IMR-90 (cell line): ENCODE measurements at regions not wholly inside any gene's neighbourhood (a gene's known extent, or its start where the extent isn't known, plus 50 kb on each side); places are given as distances from the start of the nearest gene placed in this dataset.

Source experiments
- ATAC-seq: fragments of 200-7000 bp; cut with Tn5 transposase; 2 replicates; pipeline ENCODE4 v1.9.1; 2020; ENCODE audit warnings: low read depth, mild to moderate bottlenecking, moderate library complexity
- BruUV-seq: library from RNA; stranded (reverse); fragments of 400-500 nt; replicated peaks from 2 replicates; lab custom pipeline; 2021; lab: Mats Ljungman, UMichigan
- CTCF ChIA-PET: fragments of 300-600 bp; formaldehyde crosslinking; extraction: SDS; loops from one replicate; lab custom pipeline; 2021; ENCODE audit warnings: antibody characterized with exemption; lab: Yijun Ruan, JAX
- POLR2A ChIA-PET: fragments of 300-600 bp; sonication (Branson Sonifier 250); formaldehyde crosslinking; loops from one replicate; lab custom pipeline; 2022; ENCODE audit warnings: antibody characterized with exemption; ENCODE audit not compliant: unreplicated experiment; lab: Charles Lee
- DNase-seq: peaks from one replicate; pipeline ENCODE4 v3.0.0; 2013
- H2AFZ ChIP-seq: replicated peaks from 2 replicates; pipeline ENCODE3; 2013; ENCODE audit warnings: low read length, mild to moderate bottlenecking; ENCODE audit not compliant: poor library complexity
- H2AK5ac ChIP-seq: 2 replicates; pipeline ENCODE4 v1.6.1; 2013; ENCODE audit warnings: low read depth, low read length, inconsistent platforms
- H2AK9ac ChIP-seq: replicated peaks from 2 replicates; pipeline ENCODE3; 2013; ENCODE audit warnings: mild to moderate bottlenecking, low read depth, low read length, moderate library complexity; ENCODE audit not compliant: poor library complexity
- H2BK120ac ChIP-seq: 2 replicates; pipeline ENCODE4 v1.6.1; 2013; ENCODE audit warnings: low read depth, low read length, inconsistent platforms
- H2BK15ac ChIP-seq: 3 replicates; pipeline ENCODE4 v1.6.1; 2013; ENCODE audit warnings: low read depth, low read length, inconsistent platforms
- H2BK20ac ChIP-seq: 2 replicates; pipeline ENCODE4 v1.6.1; 2013; ENCODE audit warnings: low read depth, mild to moderate bottlenecking, inconsistent platforms, low read length, moderate library complexity
- H2BK5ac ChIP-seq: 2 replicates; pipeline ENCODE4 v1.6.1; 2013; ENCODE audit warnings: mild to moderate bottlenecking, low read depth, low read length, inconsistent platforms; ENCODE audit not compliant: poor library complexity, severe bottlenecking
- H3K14ac ChIP-seq: replicated peaks from 2 replicates; pipeline ENCODE4 v1.6.1; 2013; ENCODE audit warnings: low read depth, low read length, inconsistent platforms
- H3K18ac ChIP-seq: 2 replicates; pipeline ENCODE4 v1.6.1; 2013; ENCODE audit warnings: low read depth, low read length, control low read depth
- H3K23ac ChIP-seq: 2 replicates; pipeline ENCODE4 v1.6.1; 2013; ENCODE audit warnings: low read depth, low read length, inconsistent platforms
- H3K27ac ChIP-seq: 2 replicates; pipeline ENCODE4 v1.5.1; 2013; ENCODE audit warnings: mild to moderate bottlenecking, control low read depth, low read length; ENCODE audit not compliant: insufficient read depth
- H3K27me3 ChIP-seq: 2 replicates; pipeline ENCODE4 v1.6.1; 2013; ENCODE audit warnings: low read length; ENCODE audit not compliant: control insufficient read depth, insufficient read depth
- H3K36me3 ChIP-seq: 2 replicates; pipeline ENCODE4 v1.6.1; 2013; ENCODE audit warnings: low read length, mixed read lengths; ENCODE audit not compliant: control insufficient read depth, insufficient read depth
- H3K4ac ChIP-seq: 2 replicates; pipeline ENCODE4 v1.6.1; 2013; ENCODE audit warnings: low read depth, low read length, inconsistent platforms
- H3K4me1 ChIP-seq: 2 replicates; pipeline ENCODE4 v1.6.1; 2013; ENCODE audit warnings: low read length, mixed read lengths; ENCODE audit not compliant: control insufficient read depth, insufficient read depth
- H3K4me2 ChIP-seq: 2 replicates; pipeline ENCODE4 v1.6.1; 2013; ENCODE audit warnings: low read depth, mild to moderate bottlenecking, control low read depth, low read length, moderate library complexity
- H3K4me3 ChIP-seq: 2 replicates; pipeline ENCODE4 v1.5.1; 2013; ENCODE audit warnings: low read depth, mild to moderate bottlenecking, control low read depth, low read length, moderate library complexity; ENCODE audit not compliant: insufficient read depth
- H3K56ac ChIP-seq: 2 replicates; pipeline ENCODE4 v1.6.1; 2013; ENCODE audit warnings: low read length, inconsistent platforms; ENCODE audit not compliant: insufficient read depth; ENCODE audit errors: extremely low read depth
- H3K79me1 ChIP-seq, 2 experiments: 2 replicates each; pipeline ENCODE4 v1.6.1; 2013; ENCODE audit warnings: low read length in 2 of 2, inconsistent platforms in 1 of 2, low read depth in 1 of 2
- H3K9ac ChIP-seq: 2 replicates; pipeline ENCODE4 v1.6.1; 2013; ENCODE audit warnings: low read depth, low read length, control low read depth
- H3K9me1 ChIP-seq: 2 replicates; pipeline ENCODE4 v1.6.1; 2013; ENCODE audit warnings: low read length, inconsistent platforms; ENCODE audit not compliant: insufficient read depth
- H3K9me3 ChIP-seq: 2 replicates; pipeline ENCODE4 v1.6.1; 2013; ENCODE audit warnings: low read length; ENCODE audit not compliant: control insufficient read depth, insufficient read depth
- H4K20me1 ChIP-seq: 2 replicates; pipeline ENCODE4 v1.6.1; 2013; ENCODE audit warnings: low read length, inconsistent platforms; ENCODE audit not compliant: insufficient read depth
- H4K5ac ChIP-seq: 2 replicates; pipeline ENCODE4 v1.6.1; 2013; ENCODE audit warnings: mild to moderate bottlenecking, low read depth, low read length, control low read depth
- H4K8ac ChIP-seq, 2 experiments: 2 replicates each; pipeline ENCODE4 v1.6.1; 2013; ENCODE audit warnings: low read depth in 2 of 2, low read length in 2 of 2, control low read depth in 1 of 2, inconsistent platforms in 1 of 2
- H4K91ac ChIP-seq: 2 replicates; pipeline ENCODE4 v1.6.1; 2013; ENCODE audit warnings: low read depth, low read length, inconsistent platforms; ENCODE audit not compliant: insufficient read depth
- BHLHE40 ChIP-seq: fragments of 150-350 bp; IDR thresholded peaks from 2 replicates; pipeline ENCODE4 v1.6.1; 2016; ENCODE audit warnings: mild to moderate bottlenecking, low read depth, low read length
- CEBPB ChIP-seq: IDR thresholded peaks from 2 replicates; pipeline ENCODE4 v1.6.1; 2012; ENCODE audit warnings: low read depth, low read length, improper control_type of control experiment
- CHD1 ChIP-seq: IDR thresholded peaks from 2 replicates; pipeline ENCODE4 v1.6.1; 2012; ENCODE audit warnings: low read depth, low read length, improper control_type of control experiment
- FOS ChIP-seq: fragments of 150-350 bp; IDR thresholded peaks from 2 replicates; pipeline ENCODE4 v1.6.1; 2016; ENCODE audit warnings: low read depth, low read length
- MAFK ChIP-seq: IDR thresholded peaks from 2 replicates; pipeline ENCODE4 v1.6.1; 2012; ENCODE audit warnings: low read depth, low read length, improper control_type of control experiment
- MAZ ChIP-seq: IDR thresholded peaks from 2 replicates; pipeline ENCODE4 v1.6.1; 2012; ENCODE audit warnings: low read depth, mild to moderate bottlenecking, low read length, improper control_type of control experiment, moderate library complexity, borderline replicate concordance
- MXI1 ChIP-seq: IDR thresholded peaks from 2 replicates; pipeline ENCODE4 v1.6.1; 2012; ENCODE audit warnings: low read depth, mild to moderate bottlenecking, low read length, moderate library complexity, borderline replicate concordance
- NFE2L2 ChIP-seq: fragments of 150-350 bp; IDR thresholded peaks from 2 replicates; pipeline ENCODE4 v1.6.1; 2016; ENCODE audit warnings: low read depth, mild to moderate bottlenecking, low read length
- POLR2A ChIP-seq: IDR thresholded peaks from 2 replicates; pipeline ENCODE4 v1.6.1; 2012; ENCODE audit warnings: mild to moderate bottlenecking, low read depth, low read length
- RAD21 ChIP-seq: IDR thresholded peaks from 2 replicates; pipeline ENCODE4 v1.6.1; 2012; ENCODE audit warnings: low read length, improper control_type of control experiment
- RCOR1 ChIP-seq: IDR thresholded peaks from 2 replicates; pipeline ENCODE4 v1.6.1; 2012; ENCODE audit warnings: mild to moderate bottlenecking, low read length, improper control_type of control experiment; ENCODE audit not compliant: insufficient replicate concordance
- RFX5 ChIP-seq: IDR thresholded peaks from 2 replicates; pipeline ENCODE4 v1.8.0; 2012; ENCODE audit warnings: low read depth, mild to moderate bottlenecking, low read length, moderate library complexity
- SMC3 ChIP-seq: fragments of 150-350 bp; IDR thresholded peaks from 2 replicates; pipeline ENCODE4 v1.6.1; 2016; ENCODE audit warnings: low read depth, mild to moderate bottlenecking, antibody characterized with exemption, low read length, moderate library complexity
- WGBS, 2 experiments: methylation state at CpG; one replicate each; pipeline versions ENCODE4 v1.1.5 to v1.1.7; 2013; ENCODE audit warnings: missing lambda C conversion rate in 2 of 2; ENCODE audit not compliant: insufficient read length in 1 of 2; ENCODE audit errors: extremely low coverage in 2 of 2; 5-methylcytosine and 5-hydroxymethylcytosine counted together
- dilution Hi-C: fragments of 300-500 bp; cut with HindIII; formaldehyde crosslinking; loops from one replicate; pipeline ENCODE4 v1.14.3; 2018; ENCODE audit warnings: low sequenced_read_pairs; ENCODE audit not compliant: unreplicated experiment
- in situ Hi-C: fragments of 300-500 bp; cut with MboI; formaldehyde crosslinking; loops from 3 replicates; pipeline ENCODE4 v1.14.3; 2019; ENCODE audit warnings: low sequenced_read_pairs, inconsistent platforms, mixed read lengths
- intact Hi-C: fragments of 100-400 bp; cut with micrococcal nuclease; formaldehyde crosslinking; loops from 2 replicates; pipeline ENCODE4 v1.10.0; 2022
- TF ChIP-seq, protein P1 (sequence below): conservative IDR thresholded peaks from 2 replicates; pipeline ENCODE4 v1.5.1; 2012; ENCODE audit warnings: mild to moderate bottlenecking, low read depth, low read length, improper control_type of control experiment
- TF ChIP-seq, protein P2 (sequence below): fragments of 150-350 bp; IDR thresholded peaks from 2 replicates; pipeline ENCODE4 v1.6.1; 2017; ENCODE audit warnings: mild to moderate bottlenecking, antibody characterized with exemption, low read length, low read depth
- TF ChIP-seq, protein P3 (sequence below): fragments of 150-350 bp; IDR thresholded peaks from 2 replicates; pipeline ENCODE4 v1.6.1; 2016; ENCODE audit warnings: low read depth, mild to moderate bottlenecking, low read length, moderate library complexity, borderline replicate concordance

DNA sequence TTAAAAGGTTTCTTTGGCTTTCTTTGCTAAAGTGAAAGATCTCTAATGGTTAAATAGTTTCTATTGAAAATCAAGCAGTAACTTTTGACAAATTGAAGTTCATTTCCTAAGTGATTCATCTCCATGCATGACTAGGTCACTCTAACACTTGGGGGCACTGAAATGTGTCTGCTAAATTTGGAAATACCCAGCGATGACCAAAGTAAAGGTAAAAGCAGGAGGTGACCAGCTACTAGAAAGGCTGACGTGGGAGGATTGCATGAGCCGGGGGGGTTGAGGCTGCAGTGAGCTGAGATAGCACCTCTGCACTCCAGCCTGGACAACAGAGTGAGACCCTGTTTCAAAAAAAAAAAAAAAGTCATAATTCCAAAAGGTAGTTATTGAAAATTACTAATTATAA is 111.8 kb upstream of the GPR141 start:
- intact Hi-C loops = no loop called here
- no TSS peak for BruUV-seq
- ATAC-seq (no peak), DNase-seq (no peak)
- in situ Hi-C loops = no loop called here
- Histone ChIP-seq H3K79me1 (no peaks in the 10 kb centered on the region), H2AFZ (no peak overlapping the region), H4K20me1 (no peaks in the 10 kb centered on the region), H3K4me3 (no peak overlapping the region), H3K4me1 (no peaks in the 10 kb centered on the region), H3K4me2 (no peak overlapping the region), H3K9me1 (no peaks in the 10 kb centered on the region), H2BK120ac (no peak overlapping the region), H4K91ac (no peak overlapping the region), H2AK9ac (no peak overlapping the region), H3K14ac (no peak overlapping the region), H3K9ac (no peak overlapping the region), H3K18ac (no peak overlapping the region), H2BK20ac (no peak overlapping the region), H3K27me3 (no peaks in the 10 kb centered on the region), H3K56ac (no peak overlapping the region), H3K9me3 (peaks cover 17% of the 10 kb centered on the region), H2BK5ac (no peak overlapping the region), H4K8ac (no peak overlapping the region), H3K27ac (no peak overlapping the region), H3K23ac (no peak overlapping the region), H4K5ac (no peak overlapping the region), H3K4ac (no peak overlapping the region), H2AK5ac (no peak overlapping the region), H3K36me3 (no peaks in the 10 kb centered on the region), H2BK15ac (no peak overlapping the region)
- POLR2A ChIA-PET = no interaction called here
- no peak for TF ChIP-seq RFX5
- TF ChIP-seq MXI1 = no peak
- no peak for TF ChIP-seq POLR2A
- no peak for TF ChIP-seq MAZ
- no peak for TF ChIP-seq RAD21
- TF ChIP-seq, protein P1, sequence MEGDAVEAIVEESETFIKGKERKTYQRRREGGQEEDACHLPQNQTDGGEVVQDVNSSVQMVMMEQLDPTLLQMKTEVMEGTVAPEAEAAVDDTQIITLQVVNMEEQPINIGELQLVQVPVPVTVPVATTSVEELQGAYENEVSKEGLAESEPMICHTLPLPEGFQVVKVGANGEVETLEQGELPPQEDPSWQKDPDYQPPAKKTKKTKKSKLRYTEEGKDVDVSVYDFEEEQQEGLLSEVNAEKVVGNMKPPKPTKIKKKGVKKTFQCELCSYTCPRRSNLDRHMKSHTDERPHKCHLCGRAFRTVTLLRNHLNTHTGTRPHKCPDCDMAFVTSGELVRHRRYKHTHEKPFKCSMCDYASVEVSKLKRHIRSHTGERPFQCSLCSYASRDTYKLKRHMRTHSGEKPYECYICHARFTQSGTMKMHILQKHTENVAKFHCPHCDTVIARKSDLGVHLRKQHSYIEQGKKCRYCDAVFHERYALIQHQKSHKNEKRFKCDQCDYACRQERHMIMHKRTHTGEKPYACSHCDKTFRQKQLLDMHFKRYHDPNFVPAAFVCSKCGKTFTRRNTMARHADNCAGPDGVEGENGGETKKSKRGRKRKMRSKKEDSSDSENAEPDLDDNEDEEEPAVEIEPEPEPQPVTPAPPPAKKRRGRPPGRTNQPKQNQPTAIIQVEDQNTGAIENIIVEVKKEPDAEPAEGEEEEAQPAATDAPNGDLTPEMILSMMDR = no peak
- TF ChIP-seq RCOR1 = no peak
- no peak for TF ChIP-seq CHD1
- no peak for TF ChIP-seq NFE2L2
- TF ChIP-seq CEBPB = no peak
- TF ChIP-seq, protein P2, sequence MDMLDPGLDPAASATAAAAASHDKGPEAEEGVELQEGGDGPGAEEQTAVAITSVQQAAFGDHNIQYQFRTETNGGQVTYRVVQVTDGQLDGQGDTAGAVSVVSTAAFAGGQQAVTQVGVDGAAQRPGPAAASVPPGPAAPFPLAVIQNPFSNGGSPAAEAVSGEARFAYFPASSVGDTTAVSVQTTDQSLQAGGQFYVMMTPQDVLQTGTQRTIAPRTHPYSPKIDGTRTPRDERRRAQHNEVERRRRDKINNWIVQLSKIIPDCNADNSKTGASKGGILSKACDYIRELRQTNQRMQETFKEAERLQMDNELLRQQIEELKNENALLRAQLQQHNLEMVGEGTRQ = no peak
- TF ChIP-seq, protein P3, sequence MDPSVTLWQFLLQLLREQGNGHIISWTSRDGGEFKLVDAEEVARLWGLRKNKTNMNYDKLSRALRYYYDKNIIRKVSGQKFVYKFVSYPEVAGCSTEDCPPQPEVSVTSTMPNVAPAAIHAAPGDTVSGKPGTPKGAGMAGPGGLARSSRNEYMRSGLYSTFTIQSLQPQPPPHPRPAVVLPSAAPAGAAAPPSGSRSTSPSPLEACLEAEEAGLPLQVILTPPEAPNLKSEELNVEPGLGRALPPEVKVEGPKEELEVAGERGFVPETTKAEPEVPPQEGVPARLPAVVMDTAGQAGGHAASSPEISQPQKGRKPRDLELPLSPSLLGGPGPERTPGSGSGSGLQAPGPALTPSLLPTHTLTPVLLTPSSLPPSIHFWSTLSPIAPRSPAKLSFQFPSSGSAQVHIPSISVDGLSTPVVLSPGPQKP = no peak
- TF ChIP-seq SMC3 = no peak
- no peak for TF ChIP-seq BHLHE40
- TF ChIP-seq MAFK = no peak
- TF ChIP-seq FOS = no peak
- CTCF ChIA-PET = no interaction called here
- WGBS, 2 experiments = no CpG with 5 or more reads among the region's 3 CpGs
- dilution Hi-C loops = no loop called here
